Esophagus squamous epithelium (tissue), 5 donors: ENCODE measurements at regions not wholly inside any gene's neighbourhood (a gene's known extent, or its start where the extent isn't known, plus 50 kb on each side); places are given as distances from the start of the nearest gene placed in this dataset.

Experiments used
- DNase-seq: peaks from one replicate; lab custom pipeline; 2025; lab: John Stamatoyannopoulos, UW
- H3K27ac ChIP-seq, 4 donors: fragments of 200-600 bp; sonication (generic); one replicate each; pipeline ENCODE4 v1.5.1; 2016 to 2019; ENCODE audit warnings: mild to moderate bottlenecking in 1 of 4
- H3K27me3 ChIP-seq, 4 donors: fragments of 200-600 bp; sonication (generic); 1 replicate in 3 of 4; 2 replicates in 1 of 4; pipeline versions ENCODE4 v1.5.1 to v1.6.0; 2017 to 2021; ENCODE audit warnings: antibody characterized with exemption in 1 of 4
- H3K36me3 ChIP-seq, 3 donors: fragments of 200-600 bp; sonication (generic); one replicate each; pipeline ENCODE4 v1.5.1; 2016 to 2019
- H3K4me1 ChIP-seq, 3 donors: fragments of 200-600 bp; sonication (generic); one replicate each; pipeline ENCODE4 v1.5.1; 2017 to 2019
- H3K4me3 ChIP-seq, 4 donors: fragments of 200-600 bp; sonication (generic); 1 replicate in 3 of 4; 2 replicates in 1 of 4; pipeline ENCODE4 v1.5.1; 2016 to 2019; ENCODE audit warnings: mild to moderate bottlenecking in 2 of 4, moderate library complexity in 1 of 4
- H3K9me3 ChIP-seq, 3 donors: fragments of 200-600 bp; sonication (generic); one replicate each; pipeline ENCODE4 v1.5.1; 2016 to 2019
- CTCF ChIP-seq, 6 experiments: fragments of 450-650 bp in 4 of 6; fragments of 200-600 bp in 2 of 6; sonication (generic) in 2 of 6; IDR thresholded peaks; one replicate each; pipeline ENCODE4 v1.5.1; 2016 to 2019; ENCODE audit warnings: antibody characterized with exemption in 6 of 6, mild to moderate bottlenecking in 4 of 6, moderate library complexity in 4 of 6
- POLR2A ChIP-seq, 4 donors: fragments of 450-650 bp; IDR thresholded peaks; one replicate each; pipeline ENCODE4 v1.6.1; 2017; ENCODE audit warnings: antibody characterized with exemption in 4 of 4, mild to moderate bottlenecking in 4 of 4, moderate library complexity in 3 of 4
- WGBS, 2 donors: methylation state at CpG; one replicate each; pipeline ENCODE4 v1.1.5; 2018; 5-methylcytosine and 5-hydroxymethylcytosine counted together
- intact Hi-C: fragments of 100-400 bp; cut with DNase I; formaldehyde crosslinking; loops from one replicate; pipeline ENCODE4 v1.15.0; 2022
- donor health status: DM: yes; HTN: yes; CAD: no.

GRCh38 chr6:120966321-120966720, 368.0 kb downstream of the TBC1D32 start:
- TF ChIP-seq POLR2A (IDR thresholded peaks at IDR 0.05) (no peak), CTCF (IDR thresholded peaks at IDR 0.05) (no peak)
- H3K9me3 ChIP-seq, result peaks cover 0 to 3% (median 0%) of the 10 kb centered on the region in 3 donors
- no peak overlapping the region for H3K4me3 ChIP-seq
- intact Hi-C loops, result no loop called here
- H3K27me3 ChIP-seq, result no peaks in the 10 kb centered on the region
- H3K4me1 ChIP-seq, result no peaks in the 10 kb centered on the region
- peak overlapping the region in 3 of 4 donors; percentile 30 to 44 (median 42) for H3K27ac ChIP-seq
- no peaks in the 10 kb centered on the region for H3K36me3 ChIP-seq
- DNase-seq, result no peak

- Histone ChIP-seq H3K4me3 (no peak overlapping the region), H3K9me3 (peaks cover 0 to 3% (median 0%) of the 10 kb centered on the region in 3 donors), H3K4me1 (no peaks in the 10 kb centered on the region), H3K27me3 (no peaks in the 10 kb centered on the region), H3K27ac (peak overlapping the region in 3 of 4 donors; percentile 30 to 44 (median 42)), H3K36me3 (no peaks in the 10 kb centered on the region)
- TF ChIP-seq POLR2A (IDR thresholded peaks at IDR 0.05), result no peak
- TF ChIP-seq CTCF (IDR thresholded peaks at IDR 0.05), result no peak
- DNase-seq, result no peak
- intact Hi-C loops, result no loop called here
- WGBS, 2 donors, result 51 to 62% methylated on average over 3 of the region's 3 CpGs
Measured at GRCh38 chr6:120965814-120966213, 368.5 kb downstream of the TBC1D32 start.

- no peak for DNase-seq
- Histone ChIP-seq H3K36me3 (no peaks in the 10 kb centered on the region), H3K4me1 (no peaks in the 10 kb centered on the region), H3K27ac (no peak overlapping the region), H3K27me3 (no peaks in the 10 kb centered on the region), H3K9me3 (no peaks in the 10 kb centered on the region), H3K4me3 (no peak overlapping the region)
- intact Hi-C loops, result no loop called here
- TF ChIP-seq CTCF (IDR thresholded peaks at IDR 0.05), result no peak
- no peak for TF ChIP-seq POLR2A (IDR thresholded peaks at IDR 0.05)
- WGBS, 2 donors, result 45 to 79% methylated on average over 1 of the region's 1 CpG
Measured at GRCh38 chr6:120960761-120961160, 373.5 kb downstream of the TBC1D32 start.

- DNase-seq, result no peak
- H3K36me3 ChIP-seq, result no peaks in the 10 kb centered on the region
- H3K27me3 ChIP-seq, result no peaks in the 10 kb centered on the region
- 53 to 75% methylated on average over 1 of the region's 1 CpG for WGBS, 2 donors
- H3K4me3 ChIP-seq, result no peak overlapping the region
- intact Hi-C loops, result no loop called here
- no peaks in the 10 kb centered on the region for H3K4me1 ChIP-seq
- H3K27ac ChIP-seq, result no peak overlapping the region
- no peak for TF ChIP-seq CTCF (IDR thresholded peaks at IDR 0.05)
- TF ChIP-seq POLR2A (IDR thresholded peaks at IDR 0.05), result no peak
- no peaks in the 10 kb centered on the region for H3K9me3 ChIP-seq
Measured at GRCh38 chr6:120954111-120954510, 380.2 kb downstream of the TBC1D32 start.

GRCh38 chr6:120951258-120951657, 383.0 kb downstream of the TBC1D32 start:
- no peak for DNase-seq
- no peak overlapping the region for H3K27ac ChIP-seq
- 40 to 46% methylated on average over 3 of the region's 3 CpGs for WGBS, 2 donors
- no peaks in the 10 kb centered on the region for H3K36me3 ChIP-seq
- H3K4me3 ChIP-seq, result no peak overlapping the region
- intact Hi-C loops, result no loop called here
- H3K9me3 ChIP-seq, result no peaks in the 10 kb centered on the region
- H3K4me1 ChIP-seq, result no peaks in the 10 kb centered on the region
- no peak for TF ChIP-seq CTCF (IDR thresholded peaks at IDR 0.05)
- no peaks in the 10 kb centered on the region for H3K27me3 ChIP-seq
